ENCODE measurements at regions not wholly inside any gene's neighbourhood (a gene's known extent, or its start where the extent isn't known, plus 50 kb on each side); places are given as distances from the start of the nearest gene placed in this dataset.

DNA sequence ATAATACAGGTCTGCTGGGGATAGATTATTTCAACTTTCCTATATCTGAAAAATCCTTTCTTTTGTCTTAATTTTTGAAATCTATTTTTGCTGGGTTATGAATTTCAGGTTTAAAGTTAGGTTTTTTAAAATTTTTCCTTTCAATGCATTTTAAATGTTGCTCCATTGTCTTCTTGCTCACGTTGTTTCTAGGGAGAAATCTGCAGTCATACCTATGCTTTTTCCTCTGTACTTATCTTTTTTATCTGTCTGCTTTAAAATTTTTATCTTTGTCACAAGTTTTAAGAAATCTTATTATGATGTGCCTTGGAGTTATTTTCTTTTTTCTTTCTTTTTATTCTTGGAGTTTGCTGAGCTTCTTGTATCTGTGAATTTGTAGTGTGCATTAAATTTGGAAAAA, 412.0 kb upstream of the KIF2A start:
- TF ChIP-seq FOXK2 (IDR thresholded peaks at IDR 0.05) (no peak), FOXM1 (IDR thresholded peaks at IDR 0.05; ENCODE audit: borderline replicate concordance) (no peak), BHLHE40 (IDR thresholded peaks at IDR 0.05; ENCODE audit: borderline replicate concordance) (no peak), ARNT (IDR thresholded peaks at IDR 0.05) (no peak), TARDBP (IDR thresholded peaks at IDR 0.05) (no peak)
- POLR2A ChIA-PET: no interaction called here
- CTCF ChIA-PET: no interaction called here
- DNase-seq (ENCODE audit: extremely low spot score): no peak

DNA sequence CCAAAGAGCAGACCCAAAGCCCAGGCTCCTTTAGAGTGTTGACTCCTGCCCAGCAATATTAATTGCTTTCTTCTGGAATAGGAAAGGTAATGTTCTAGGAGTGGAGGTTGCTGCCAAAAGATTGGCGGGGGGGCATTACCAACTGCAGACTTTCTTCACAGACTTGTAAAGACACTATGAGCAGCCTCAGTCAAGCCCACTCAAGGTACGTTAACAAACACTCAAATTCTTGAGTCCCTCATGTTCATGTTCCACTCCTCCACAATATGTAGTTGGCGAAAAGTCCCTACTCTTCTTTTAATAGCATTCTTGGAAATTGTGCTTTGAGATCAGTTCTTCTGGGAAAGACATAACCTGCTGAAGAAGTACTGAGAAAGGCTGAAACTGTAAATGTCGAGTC, 409.2 kb upstream of the KIF2A start:
- no peak for DNase-seq (ENCODE audit: extremely low spot score)
- TF ChIP-seq NFRKB (IDR thresholded peaks at IDR 0.05): no peak
- TF ChIP-seq TARDBP (IDR thresholded peaks at IDR 0.05): no peak
- TF ChIP-seq ARNT (IDR thresholded peaks at IDR 0.05): no peak
- TF ChIP-seq CTBP1 (IDR thresholded peaks at IDR 0.05; ENCODE audit: borderline replicate concordance): no peak
- TF ChIP-seq ZNF384 (IDR thresholded peaks at IDR 0.05): no peak
- no peak for TF ChIP-seq LEF1 (IDR thresholded peaks at IDR 0.05; ENCODE audit: borderline replicate concordance)
- no peak for TF ChIP-seq BHLHE40 (IDR thresholded peaks at IDR 0.05; ENCODE audit: borderline replicate concordance)
- no peak for TF ChIP-seq FOXM1 (IDR thresholded peaks at IDR 0.05; ENCODE audit: borderline replicate concordance)
- TF ChIP-seq HDGF (IDR thresholded peaks at IDR 0.05; ENCODE audit: borderline replicate concordance): no peak
- no peak for TF ChIP-seq L3MBTL2 (conservative IDR thresholded peaks at IDR 0.05)
- no peak for TF ChIP-seq FOXK2 (IDR thresholded peaks at IDR 0.05)
- no peak for TF ChIP-seq FOXA1 (IDR thresholded peaks at IDR 0.05)
- no peak for TF ChIP-seq ELF4 (IDR thresholded peaks at IDR 0.05)
- no peak for TF ChIP-seq SUZ12 (IDR thresholded peaks at IDR 0.05)
- ChIA-PET POLR2A (no interaction called here), CTCF (no interaction called here)

DNA sequence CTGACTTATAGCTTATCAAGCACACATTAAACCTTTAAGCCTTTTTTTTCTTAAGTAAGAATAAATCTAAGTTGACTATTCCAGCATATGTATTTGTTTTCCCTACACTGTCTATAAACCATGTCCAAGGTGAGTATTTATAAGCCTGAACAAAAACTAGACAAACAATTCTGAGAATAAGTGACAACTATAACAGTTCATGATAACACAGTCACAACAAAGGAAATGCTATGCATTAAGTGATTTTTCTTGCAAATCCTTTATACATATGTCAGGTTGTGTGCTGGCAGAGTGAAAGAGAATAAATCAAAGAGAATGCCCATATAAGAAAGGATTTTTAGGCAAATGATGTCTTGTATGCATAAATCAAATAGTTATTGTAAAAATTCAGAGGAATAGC, 408.8 kb upstream of the KIF2A start:
- no peak for DNase-seq (ENCODE audit: extremely low spot score)
- ChIA-PET CTCF (no interaction called here), POLR2A (no interaction called here)
- TF ChIP-seq FOXK2 (IDR thresholded peaks at IDR 0.05) (no peak), TARDBP (IDR thresholded peaks at IDR 0.05) (no peak), ARNT (IDR thresholded peaks at IDR 0.05) (no peak), ELF4 (IDR thresholded peaks at IDR 0.05) (no peak), BHLHE40 (IDR thresholded peaks at IDR 0.05; ENCODE audit: borderline replicate concordance) (no peak), ZNF384 (IDR thresholded peaks at IDR 0.05) (no peak), LEF1 (IDR thresholded peaks at IDR 0.05; ENCODE audit: borderline replicate concordance) (no peak), HDGF (IDR thresholded peaks at IDR 0.05; ENCODE audit: borderline replicate concordance) (no peak), SP1 (IDR thresholded peaks at IDR 0.05) (no peak), SUZ12 (IDR thresholded peaks at IDR 0.05) (no peak), FOXA1 (IDR thresholded peaks at IDR 0.05) (no peak), CTBP1 (IDR thresholded peaks at IDR 0.05; ENCODE audit: borderline replicate concordance) (no peak), L3MBTL2 (conservative IDR thresholded peaks at IDR 0.05) (no peak), FOXM1 (IDR thresholded peaks at IDR 0.05; ENCODE audit: borderline replicate concordance) (no peak), NFRKB (IDR thresholded peaks at IDR 0.05) (no peak)
- TF ChIP-seq, protein P1, sequence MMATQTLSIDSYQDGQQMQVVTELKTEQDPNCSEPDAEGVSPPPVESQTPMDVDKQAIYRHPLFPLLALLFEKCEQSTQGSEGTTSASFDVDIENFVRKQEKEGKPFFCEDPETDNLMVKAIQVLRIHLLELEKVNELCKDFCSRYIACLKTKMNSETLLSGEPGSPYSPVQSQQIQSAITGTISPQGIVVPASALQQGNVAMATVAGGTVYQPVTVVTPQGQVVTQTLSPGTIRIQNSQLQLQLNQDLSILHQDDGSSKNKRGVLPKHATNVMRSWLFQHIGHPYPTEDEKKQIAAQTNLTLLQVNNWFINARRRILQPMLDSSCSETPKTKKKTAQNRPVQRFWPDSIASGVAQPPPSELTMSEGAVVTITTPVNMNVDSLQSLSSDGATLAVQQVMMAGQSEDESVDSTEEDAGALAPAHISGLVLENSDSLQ (IDR thresholded peaks at IDR 0.05): no peak

DNA sequence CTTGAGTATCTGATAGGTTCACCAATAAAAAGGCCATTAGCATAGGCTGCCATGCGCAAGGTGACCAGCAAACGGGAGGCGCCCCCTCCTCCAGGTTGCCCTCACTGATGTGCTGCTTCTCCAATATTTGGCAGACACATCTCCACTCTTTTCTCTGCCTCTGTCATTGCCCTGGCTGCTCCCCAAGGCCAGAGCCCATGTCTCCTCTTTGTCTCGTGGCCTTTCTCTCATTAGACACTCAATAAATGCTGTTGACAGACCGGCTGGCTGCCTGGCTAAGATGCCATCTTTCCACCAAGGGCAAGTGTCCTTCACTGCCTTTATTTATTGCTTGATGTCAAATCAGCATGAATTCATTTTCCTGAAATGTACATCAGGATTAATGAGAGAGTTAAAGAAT, 404.0 kb upstream of the KIF2A start:
- CTCF ChIA-PET: no interaction called here
- TF ChIP-seq FOXK2 (IDR thresholded peaks at IDR 0.05): no peak
- no peak for TF ChIP-seq NFRKB (IDR thresholded peaks at IDR 0.05)
- no peak for TF ChIP-seq ZNF384 (IDR thresholded peaks at IDR 0.05)
- no peak for TF ChIP-seq CTBP1 (IDR thresholded peaks at IDR 0.05; ENCODE audit: borderline replicate concordance)
- no peak for TF ChIP-seq BHLHE40 (IDR thresholded peaks at IDR 0.05; ENCODE audit: borderline replicate concordance)
- no peak for TF ChIP-seq FOXM1 (IDR thresholded peaks at IDR 0.05; ENCODE audit: borderline replicate concordance)
- no peak for TF ChIP-seq L3MBTL2 (conservative IDR thresholded peaks at IDR 0.05)
- TF ChIP-seq ELF4 (IDR thresholded peaks at IDR 0.05): no peak
- TF ChIP-seq TARDBP (IDR thresholded peaks at IDR 0.05): no peak
- TF ChIP-seq HDGF (IDR thresholded peaks at IDR 0.05; ENCODE audit: borderline replicate concordance): no peak
- no peak for TF ChIP-seq SP1 (IDR thresholded peaks at IDR 0.05)
- TF ChIP-seq LEF1 (IDR thresholded peaks at IDR 0.05; ENCODE audit: borderline replicate concordance): no peak
- no peak for TF ChIP-seq SUZ12 (IDR thresholded peaks at IDR 0.05)
- POLR2A ChIA-PET: no interaction called here
- DNase-seq (ENCODE audit: extremely low spot score): no peak

DNA sequence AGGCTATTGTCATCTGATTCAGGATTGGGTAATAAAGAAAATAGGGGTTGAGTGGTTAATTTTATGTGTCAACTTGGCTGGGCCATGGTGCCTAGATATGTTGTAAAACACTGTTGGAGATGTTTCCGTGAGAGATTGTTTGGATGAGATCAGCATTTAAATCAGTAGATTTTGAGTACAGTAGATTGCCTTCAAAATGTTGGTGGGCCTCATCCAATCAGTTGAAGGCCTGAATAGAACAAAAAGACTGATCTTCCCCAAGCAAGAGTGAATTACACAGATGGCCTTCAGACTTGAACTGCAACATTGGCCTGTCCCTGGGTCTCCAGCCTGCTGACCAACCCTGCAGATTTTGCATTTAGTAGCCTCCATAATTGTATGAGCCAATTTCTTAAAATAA, 401.3 kb upstream of the KIF2A start:
- no peak for TF ChIP-seq FOXK2 (IDR thresholded peaks at IDR 0.05)
- TF ChIP-seq LEF1 (IDR thresholded peaks at IDR 0.05; ENCODE audit: borderline replicate concordance): no peak
- TF ChIP-seq SP1 (IDR thresholded peaks at IDR 0.05): no peak
- TF ChIP-seq ZNF384 (IDR thresholded peaks at IDR 0.05): no peak
- no peak for TF ChIP-seq ELF4 (IDR thresholded peaks at IDR 0.05)
- TF ChIP-seq SUZ12 (IDR thresholded peaks at IDR 0.05): no peak
- no peak for TF ChIP-seq FOXM1 (IDR thresholded peaks at IDR 0.05; ENCODE audit: borderline replicate concordance)
- no peak for TF ChIP-seq FOXA1 (IDR thresholded peaks at IDR 0.05)
- no peak for TF ChIP-seq HDGF (IDR thresholded peaks at IDR 0.05; ENCODE audit: borderline replicate concordance)
- no peak for TF ChIP-seq TARDBP (IDR thresholded peaks at IDR 0.05)
- no peak for TF ChIP-seq NFRKB (IDR thresholded peaks at IDR 0.05)
- no peak for TF ChIP-seq CTBP1 (IDR thresholded peaks at IDR 0.05; ENCODE audit: borderline replicate concordance)
- no peak for TF ChIP-seq L3MBTL2 (conservative IDR thresholded peaks at IDR 0.05)
- no peak for TF ChIP-seq BHLHE40 (IDR thresholded peaks at IDR 0.05; ENCODE audit: borderline replicate concordance)
- TF ChIP-seq, protein P1 (IDR thresholded peaks at IDR 0.05): no peak
- ChIA-PET POLR2A (no interaction called here), CTCF (no interaction called here)
- no peak for DNase-seq (ENCODE audit: extremely low spot score)

DNA sequence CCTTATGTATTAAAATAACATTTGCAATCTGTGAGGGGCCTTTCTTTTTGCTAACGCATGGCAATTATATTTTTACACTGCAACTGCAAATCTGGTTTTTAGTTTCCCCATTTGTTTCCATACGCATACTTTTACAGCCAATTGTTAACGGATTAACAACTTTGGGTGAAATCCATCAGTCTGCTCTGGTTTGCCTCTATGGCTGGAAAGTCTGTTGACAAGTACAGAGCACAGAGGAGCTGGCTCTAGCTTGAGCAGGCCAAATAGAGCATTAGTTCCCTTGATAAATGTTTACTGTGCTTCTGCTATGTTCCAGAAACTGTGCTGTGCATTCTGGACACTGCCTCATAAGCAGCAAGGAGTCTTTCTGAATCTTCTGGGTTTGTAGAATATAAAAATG, 400.4 kb upstream of the KIF2A start:
- ChIA-PET POLR2A (no interaction called here), CTCF (no interaction called here)
- DNase-seq (ENCODE audit: extremely low spot score): no peak
- TF ChIP-seq ELF4 (IDR thresholded peaks at IDR 0.05) (no peak), TARDBP (IDR thresholded peaks at IDR 0.05) (no peak), SUZ12 (IDR thresholded peaks at IDR 0.05) (no peak), SP1 (IDR thresholded peaks at IDR 0.05) (no peak), ARNT (IDR thresholded peaks at IDR 0.05) (no peak), ZNF384 (IDR thresholded peaks at IDR 0.05) (no peak), BHLHE40 (IDR thresholded peaks at IDR 0.05; ENCODE audit: borderline replicate concordance) (no peak), FOXM1 (IDR thresholded peaks at IDR 0.05; ENCODE audit: borderline replicate concordance) (no peak), CTBP1 (IDR thresholded peaks at IDR 0.05; ENCODE audit: borderline replicate concordance) (no peak)
- TF ChIP-seq, protein P1 (IDR thresholded peaks at IDR 0.05): no peak
